Fibroblast of lung (primary cell): ENCODE measurements at regions not wholly inside any gene's neighbourhood (a gene's known extent, or its start where the extent isn't known, plus 50 kb on each side); places are given as distances from the start of the nearest gene placed in this dataset.

Source experiments
- DNase-seq, 2 donors: peaks; one replicate each; pipeline versions ENCODE4 v3.0.0 to v3.0.0-alpha.2; 2010; ENCODE audit warnings: low read depth in 2 of 2
- H2AFZ ChIP-seq: 2 replicates; pipeline ENCODE4 v1.5.1; 2012; ENCODE audit warnings: low read length, control low read depth, inconsistent platforms
- H3K27ac ChIP-seq: 2 replicates; pipeline ENCODE4 v1.5.1; 2011; ENCODE audit warnings: low read length, control low read depth; ENCODE audit not compliant: insufficient read depth
- H3K27me3 ChIP-seq: 2 replicates; pipeline ENCODE4 v1.5.1; 2011; ENCODE audit warnings: mild to moderate bottlenecking, low read length; ENCODE audit not compliant: control insufficient read depth, insufficient read depth
- H3K36me3 ChIP-seq: 2 replicates; pipeline ENCODE4 v1.5.1; 2011; ENCODE audit warnings: low read length; ENCODE audit not compliant: control insufficient read depth, insufficient read depth
- H3K4me1 ChIP-seq: 2 replicates; pipeline ENCODE4 v1.5.1; 2011; ENCODE audit warnings: low read length; ENCODE audit not compliant: control insufficient read depth, insufficient read depth; ENCODE audit errors: extremely low read depth
- H3K4me2 ChIP-seq: 2 replicates; pipeline ENCODE4 v1.5.1; 2011; ENCODE audit warnings: low read length, control low read depth; ENCODE audit not compliant: insufficient read depth; ENCODE audit errors: extremely low read depth
- H3K4me3 ChIP-seq, 4 experiments: fragments of 200-600 bp in 1 of 4; sonication (generic) in 1 of 4; replicated peaks in 1 of 4; 2 replicates each; pipeline ENCODE4 v1.5.1; 2011 to 2016; ENCODE audit warnings: low read length in 4 of 4, low read depth in 3 of 4, mild to moderate bottlenecking in 3 of 4, control low read depth in 2 of 4, inconsistent platforms in 1 of 4, mixed read lengths in 1 of 4; ENCODE audit not compliant: insufficient read depth in 1 of 4; ENCODE audit errors: control extremely low read depth in 1 of 4
- H3K79me2 ChIP-seq: 2 replicates; pipeline ENCODE4 v1.5.1; 2012; ENCODE audit warnings: mild to moderate bottlenecking, low read length, inconsistent platforms; ENCODE audit not compliant: control insufficient read depth, insufficient read depth
- H3K9ac ChIP-seq: 2 replicates; pipeline ENCODE4 v1.5.1; 2011; ENCODE audit warnings: mild to moderate bottlenecking, low read length, control low read depth; ENCODE audit not compliant: insufficient read depth
- H3K9me3 ChIP-seq: 2 replicates; pipeline ENCODE4 v1.5.1; 2012; ENCODE audit warnings: low read depth, low read length; ENCODE audit not compliant: control insufficient read depth, insufficient read depth
- H4K20me1 ChIP-seq: 2 replicates; pipeline ENCODE4 v1.5.1; 2011; ENCODE audit warnings: low read length; ENCODE audit not compliant: control insufficient read depth, insufficient read depth; ENCODE audit errors: extremely low read depth
- EZH2 ChIP-seq: IDR thresholded peaks from 2 replicates; pipeline ENCODE4 v1.5.1; 2012; ENCODE audit warnings: low read length, control low read depth, mild to moderate bottlenecking; ENCODE audit errors: missing control alignments
- TF ChIP-seq, protein P1 (sequence below), 2 donors: IDR thresholded peaks in 1 of 2; conservative IDR thresholded peaks in 1 of 2; 1 replicate in 1 of 2; 2 replicates in 1 of 2; pipeline ENCODE4 v1.5.1; 2011 to 2012; ENCODE audit warnings: low read length in 2 of 2, control low read depth in 1 of 2, inconsistent platforms in 1 of 2, low read depth in 1 of 2, mild to moderate bottlenecking in 1 of 2

DNA sequence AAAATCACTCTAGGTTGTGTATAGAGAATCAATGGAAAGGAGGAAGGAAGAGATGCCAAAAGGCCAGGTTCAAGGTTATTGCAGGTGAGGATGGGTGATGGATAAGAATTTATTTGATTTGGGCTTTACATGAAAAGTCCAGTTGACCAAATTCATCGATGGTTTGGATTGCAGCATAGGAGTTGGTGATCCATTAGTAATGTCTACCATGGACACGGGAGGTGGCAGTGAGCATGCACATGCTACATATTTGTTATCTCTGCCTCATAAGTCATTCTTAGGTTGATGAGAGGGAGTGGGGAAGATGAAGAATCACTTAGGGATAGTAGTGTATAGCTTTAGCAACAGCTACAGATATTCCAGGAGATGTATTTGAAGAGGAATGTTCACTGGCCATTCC, 211.4 kb downstream of the PHETA1 start:
- no peaks in the 10 kb centered on the region for H3K36me3 ChIP-seq
- TF ChIP-seq EZH2: no peak
- TF ChIP-seq, protein P1, sequence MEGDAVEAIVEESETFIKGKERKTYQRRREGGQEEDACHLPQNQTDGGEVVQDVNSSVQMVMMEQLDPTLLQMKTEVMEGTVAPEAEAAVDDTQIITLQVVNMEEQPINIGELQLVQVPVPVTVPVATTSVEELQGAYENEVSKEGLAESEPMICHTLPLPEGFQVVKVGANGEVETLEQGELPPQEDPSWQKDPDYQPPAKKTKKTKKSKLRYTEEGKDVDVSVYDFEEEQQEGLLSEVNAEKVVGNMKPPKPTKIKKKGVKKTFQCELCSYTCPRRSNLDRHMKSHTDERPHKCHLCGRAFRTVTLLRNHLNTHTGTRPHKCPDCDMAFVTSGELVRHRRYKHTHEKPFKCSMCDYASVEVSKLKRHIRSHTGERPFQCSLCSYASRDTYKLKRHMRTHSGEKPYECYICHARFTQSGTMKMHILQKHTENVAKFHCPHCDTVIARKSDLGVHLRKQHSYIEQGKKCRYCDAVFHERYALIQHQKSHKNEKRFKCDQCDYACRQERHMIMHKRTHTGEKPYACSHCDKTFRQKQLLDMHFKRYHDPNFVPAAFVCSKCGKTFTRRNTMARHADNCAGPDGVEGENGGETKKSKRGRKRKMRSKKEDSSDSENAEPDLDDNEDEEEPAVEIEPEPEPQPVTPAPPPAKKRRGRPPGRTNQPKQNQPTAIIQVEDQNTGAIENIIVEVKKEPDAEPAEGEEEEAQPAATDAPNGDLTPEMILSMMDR (conservative IDR thresholded peaks at IDR 0.05 in 1 of 2, IDR thresholded peaks at IDR 0.05 in 1 of 2; ENCODE audit: low read depth in 1 of 2, low read length in 2 of 2): no peak
- no peak for DNase-seq
- no peak overlapping the region for H3K4me3 ChIP-seq
- H3K27me3 ChIP-seq: no peaks in the 10 kb centered on the region
- no peak overlapping the region for H3K9ac ChIP-seq
- H3K9me3 ChIP-seq: no peaks in the 10 kb centered on the region
- no peak overlapping the region for H3K4me2 ChIP-seq
- no peak overlapping the region for H2AFZ ChIP-seq
- no peaks in the 10 kb centered on the region for H3K4me1 ChIP-seq
- H3K79me2 ChIP-seq: no peaks in the 10 kb centered on the region
- no peaks in the 10 kb centered on the region for H4K20me1 ChIP-seq
- H3K27ac ChIP-seq: no peak overlapping the region

DNA sequence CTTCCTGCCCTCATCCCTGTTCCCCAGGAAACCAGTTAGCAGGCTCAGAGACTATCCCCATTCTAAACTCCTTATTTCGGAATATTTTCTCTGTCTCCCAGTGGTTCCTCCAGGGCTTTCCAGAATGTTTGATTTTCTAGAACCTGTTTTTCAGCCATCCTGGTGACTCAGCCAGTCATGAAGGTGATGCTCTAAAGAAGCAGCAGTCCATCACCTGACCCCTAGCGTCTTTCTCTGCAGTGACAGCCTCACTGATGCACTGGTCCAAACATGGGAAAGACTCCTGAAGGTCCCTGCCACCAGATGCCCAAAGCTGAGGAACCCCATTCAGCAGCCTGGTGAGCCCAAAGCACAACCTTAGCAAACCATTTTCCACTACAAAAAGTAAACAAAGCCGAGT, 212.6 kb downstream of the PHETA1 start:
- no peaks in the 10 kb centered on the region for H3K27me3 ChIP-seq
- H3K79me2 ChIP-seq: no peaks in the 10 kb centered on the region
- DNase-seq: no peak
- TF ChIP-seq, protein P1 (conservative IDR thresholded peaks at IDR 0.05 in 1 of 2, IDR thresholded peaks at IDR 0.05 in 1 of 2; ENCODE audit: low read depth in 1 of 2, low read length in 2 of 2): no peak
- no peak for TF ChIP-seq EZH2
- no peaks in the 10 kb centered on the region for H3K36me3 ChIP-seq
- no peak overlapping the region for H3K4me3 ChIP-seq
- no peaks in the 10 kb centered on the region for H3K4me1 ChIP-seq
- no peak overlapping the region for H3K4me2 ChIP-seq
- H3K9me3 ChIP-seq: no peaks in the 10 kb centered on the region
- no peak overlapping the region for H2AFZ ChIP-seq
- no peaks in the 10 kb centered on the region for H4K20me1 ChIP-seq
- H3K27ac ChIP-seq: no peak overlapping the region
- H3K9ac ChIP-seq: no peak overlapping the region

DNA sequence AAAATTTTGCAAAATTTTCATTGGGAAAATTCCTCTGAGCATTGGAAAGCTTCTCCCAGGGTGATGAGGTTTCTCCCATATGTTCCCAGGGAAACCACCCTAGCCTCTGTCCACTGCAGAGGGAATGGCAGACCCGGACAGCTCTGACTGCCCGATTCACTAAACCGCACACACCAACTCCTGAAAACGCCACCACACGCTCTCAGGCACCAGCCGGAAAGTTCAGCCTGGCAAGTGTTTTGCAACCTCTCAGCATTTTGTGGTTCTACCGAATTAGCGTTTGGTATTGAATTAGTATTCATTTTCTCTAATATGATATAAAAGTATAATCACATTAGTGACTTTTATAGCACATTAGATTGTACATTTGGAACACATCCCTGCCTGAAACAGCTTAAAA, 213.4 kb downstream of the PHETA1 start:
- no peaks in the 10 kb centered on the region for H3K36me3 ChIP-seq
- TF ChIP-seq, protein P1 (conservative IDR thresholded peaks at IDR 0.05 in 1 of 2, IDR thresholded peaks at IDR 0.05 in 1 of 2; ENCODE audit: low read depth in 1 of 2, low read length in 2 of 2): no peak
- TF ChIP-seq EZH2: no peak
- no peaks in the 10 kb centered on the region for H3K79me2 ChIP-seq
- no peak overlapping the region for H2AFZ ChIP-seq
- H3K4me1 ChIP-seq: no peaks in the 10 kb centered on the region
- no peaks in the 10 kb centered on the region for H3K27me3 ChIP-seq
- no peak overlapping the region for H3K9ac ChIP-seq
- H4K20me1 ChIP-seq: no peaks in the 10 kb centered on the region
- no peak for DNase-seq
- no peak overlapping the region for H3K4me3 ChIP-seq
- no peak overlapping the region for H3K4me2 ChIP-seq
- no peaks in the 10 kb centered on the region for H3K9me3 ChIP-seq
- H3K27ac ChIP-seq: no peak overlapping the region
